HepG2 (cell line): ENCODE measurements at regions not wholly inside any gene's neighbourhood (a gene's known extent, or its start where the extent isn't known, plus 50 kb on each side); places are given as distances from the start of the nearest gene placed in this dataset.

ENCODE experiments used
- ATAC-seq: fragments of 200-7000 bp; cut with Tn5 transposase; 3 replicates; pipeline ENCODE4 v1.9.1; 2020; ENCODE audit warnings: mild to moderate bottlenecking, moderate library complexity
- BruUV-seq: library from RNA; stranded (reverse); fragments of 400-500 nt; replicated peaks from 2 replicates; lab custom pipeline; 2021; lab: Mats Ljungman, UMichigan
- CTCF ChIA-PET: fragments of 300-600 bp; formaldehyde crosslinking; extraction: SDS; loops from one replicate; lab custom pipeline; 2021; ENCODE audit warnings: low total read pairs, inconsistent platforms, low intra/inter-chr PET ratio; lab: Yijun Ruan, JAX
- POLR2A ChIA-PET: fragments of 350-600 bp; sonication (Branson Sonifier 250); formaldehyde crosslinking; loops from one replicate; lab custom pipeline; 2020; ENCODE audit warnings: antibody characterized with exemption, inconsistent platforms; lab: Yijun Ruan, JAX
- DNase-seq: peaks from one replicate; pipeline ENCODE4 v3.0.0-alpha.2; 2015; ENCODE audit warnings: low spot score
- FAIRE-seq: peaks from 3 replicates; lab custom pipeline; 2011; peaks lifted over from hg19 to GRCh38; lab: Jason Lieb, UNC
- H2AFZ ChIP-seq: one replicate; pipeline ENCODE4 v1.6.1; 2011; ENCODE audit warnings: low read length, inconsistent platforms
- H3K27ac ChIP-seq: fragments of 300-600 bp; 3 replicates; pipeline ENCODE4 v1.8.0; 2011; ENCODE audit warnings: mixed run types, mild to moderate bottlenecking, mixed read lengths, low read length, inconsistent platforms; ENCODE audit not compliant: insufficient read depth; ENCODE audit errors: extremely low read length
- H3K27me3 ChIP-seq, 2 experiments: fragments of 200-600 bp in 1 of 2; 2 replicates in 1 of 2; 3 replicates in 1 of 2; pipeline versions ENCODE4 v1.6.0 to v1.8.0; 2011; ENCODE audit warnings: low read length in 2 of 2, mild to moderate bottlenecking in 2 of 2, moderate library complexity in 2 of 2, inconsistent platforms in 1 of 2; ENCODE audit not compliant: insufficient read depth in 2 of 2, control insufficient read depth in 1 of 2
- H3K36me3 ChIP-seq, 2 experiments: fragments of 200-600 bp in 1 of 2; replicated peaks in 1 of 2; 2 replicates in 1 of 2; 3 replicates in 1 of 2; pipeline versions ENCODE4 v1.5.1 to v1.8.0; 2011; ENCODE audit warnings: low read length in 2 of 2, inconsistent platforms in 1 of 2; ENCODE audit not compliant: insufficient read depth in 2 of 2, control insufficient read depth in 1 of 2
- H3K4me1 ChIP-seq: 2 replicates; pipeline ENCODE4 v1.5.1; 2012; ENCODE audit warnings: low read length, inconsistent platforms; ENCODE audit not compliant: insufficient read depth
- H3K4me2 ChIP-seq: 2 replicates; pipeline ENCODE4 v1.6.0; 2011; ENCODE audit warnings: low read depth, low read length, inconsistent platforms
- H3K4me3 ChIP-seq, 3 experiments: fragments of 200-600 bp in 1 of 3; sonication (generic), shearing (Covaris generic) in 1 of 3; replicated peaks in 1 of 3; 2 replicates each; pipeline ENCODE4 v1.5.1; 2011 to 2016; ENCODE audit warnings: low read length in 3 of 3, inconsistent platforms in 2 of 3, low read depth in 2 of 3, mild to moderate bottlenecking in 2 of 3, control low read depth in 1 of 3, mixed read lengths in 1 of 3; ENCODE audit not compliant: insufficient read depth in 1 of 3
- H3K79me2 ChIP-seq: one replicate; pipeline ENCODE4 v1.6.1; 2011; ENCODE audit warnings: low read length, inconsistent platforms; ENCODE audit not compliant: insufficient read depth
- H3K9ac ChIP-seq: 2 replicates; pipeline ENCODE4 v1.6.0; 2011; ENCODE audit warnings: mild to moderate bottlenecking, low read depth, low read length, inconsistent platforms; ENCODE audit not compliant: insufficient read depth
- H3K9me3 ChIP-seq: 2 replicates; pipeline ENCODE4 v1.5.1; 2012; ENCODE audit warnings: mild to moderate bottlenecking, low read length
- H4K20me1 ChIP-seq: 2 replicates; pipeline ENCODE4 v1.6.0; 2011; ENCODE audit warnings: inconsistent platforms, mild to moderate bottlenecking, low read length, moderate library complexity; ENCODE audit not compliant: insufficient read depth
- ATF7 ChIP-seq, 2 experiments: fragments of 450-650 bp in 1 of 2; sonication (generic) in 1 of 2; formaldehyde crosslinking in 1 of 2; IDR thresholded peaks; 2 replicates each; pipeline versions ENCODE4 v1.4.0 to v1.6.1; 2016 to 2020; ENCODE audit warnings: antibody characterized with exemption in 1 of 2, mild to moderate bottlenecking in 1 of 2, missing genetic modification reagents in 1 of 2
- CREB1 ChIP-seq, 2 experiments: fragments of 450-650 bp in 1 of 2; IDR thresholded peaks; 2 replicates each; pipeline ENCODE4 v1.6.1; 2016 to 2017; ENCODE audit warnings: control low read depth in 1 of 2, mild to moderate bottlenecking in 1 of 2, missing compliant biosample characterization in 1 of 2, missing genetic modification characterization in 1 of 2
- PHB2 ChIP-seq: fragments of 450-650 bp; IDR thresholded peaks from 2 replicates; pipeline ENCODE4 v1.6.1; 2018; ENCODE audit not compliant: partially characterized antibody
- TOE1 ChIP-seq: sonication (generic); formaldehyde crosslinking; IDR thresholded peaks from 2 replicates; pipeline ENCODE4 v1.4.0; 2020; ENCODE audit warnings: mild to moderate bottlenecking, missing genetic modification reagents
- ZBTB7B ChIP-seq: sonication (generic); formaldehyde crosslinking; IDR thresholded peaks from 2 replicates; pipeline ENCODE4 v1.4.0; 2020; ENCODE audit warnings: missing genetic modification reagents
- ZC3H4 ChIP-seq: sonication (generic); formaldehyde crosslinking; IDR thresholded peaks from 2 replicates; pipeline ENCODE4 v1.4.0; 2020; ENCODE audit warnings: missing genetic modification reagents, borderline replicate concordance
- ZNF124 ChIP-seq: sonication (generic); formaldehyde crosslinking; IDR thresholded peaks from 2 replicates; pipeline ENCODE4 v1.4.0; 2020; ENCODE audit warnings: missing genetic modification reagents
- ZNF350 ChIP-seq: sonication (generic); formaldehyde crosslinking; IDR thresholded peaks from 2 replicates; pipeline ENCODE4 v1.4.0; 2020; ENCODE audit warnings: mild to moderate bottlenecking, low read depth, missing genetic modification reagents, borderline replicate concordance
- ZNF468 ChIP-seq: sonication (generic); formaldehyde crosslinking; IDR thresholded peaks from 2 replicates; pipeline ENCODE4 v1.8.0; 2022; ENCODE audit warnings: mild to moderate bottlenecking, moderate library complexity, missing genetic modification reagents
- ZNF546 ChIP-seq: sonication (generic); formaldehyde crosslinking; conservative IDR thresholded peaks from 2 replicates; pipeline ENCODE4 v1.8.1; 2023; ENCODE audit warnings: mild to moderate bottlenecking, missing genetic modification reagents
- ZNF780A ChIP-seq: sonication (generic); formaldehyde crosslinking; IDR thresholded peaks from 2 replicates; pipeline ENCODE4 v1.8.0; 2022; ENCODE audit warnings: mild to moderate bottlenecking, missing genetic modification reagents, moderate library complexity
- WGBS: methylation state at CpG from one replicate; pipeline ENCODE4 v1.1.6; 2017; ENCODE audit warnings: low lambda C conversion rate; 5-methylcytosine and 5-hydroxymethylcytosine counted together
- in situ Hi-C: cut with HindIII; loops from 2 replicates; pipeline ENCODE4 v1.10.0; 2017; ENCODE audit warnings: low pct_unique_long_range_greater_than_20kb; ENCODE audit not compliant: extremely low pct_ligation_motif_present
- intact Hi-C: fragments of 100-400 bp; cut with micrococcal nuclease; formaldehyde crosslinking; loops from one replicate; pipeline ENCODE4 v1.10.0; 2022; ENCODE audit not compliant: unreplicated experiment
- TF ChIP-seq, protein P1 (sequence below): sonication (generic); formaldehyde crosslinking; IDR thresholded peaks from 2 replicates; pipeline ENCODE4 v1.4.0; 2020; ENCODE audit warnings: missing genetic modification reagents
- TF ChIP-seq, protein P2 (sequence below): sonication (generic); formaldehyde crosslinking; IDR thresholded peaks from 2 replicates; pipeline ENCODE4 v1.4.0; 2020; ENCODE audit warnings: missing genetic modification reagents

GRCh38 chr7:41096917-41097316 is 606.0 kb downstream of the INHBA start:
- H3K36me3 ChIP-seq, result no peaks in the 10 kb centered on the region
- no peak for DNase-seq
- TF ChIP-seq, protein P1, sequence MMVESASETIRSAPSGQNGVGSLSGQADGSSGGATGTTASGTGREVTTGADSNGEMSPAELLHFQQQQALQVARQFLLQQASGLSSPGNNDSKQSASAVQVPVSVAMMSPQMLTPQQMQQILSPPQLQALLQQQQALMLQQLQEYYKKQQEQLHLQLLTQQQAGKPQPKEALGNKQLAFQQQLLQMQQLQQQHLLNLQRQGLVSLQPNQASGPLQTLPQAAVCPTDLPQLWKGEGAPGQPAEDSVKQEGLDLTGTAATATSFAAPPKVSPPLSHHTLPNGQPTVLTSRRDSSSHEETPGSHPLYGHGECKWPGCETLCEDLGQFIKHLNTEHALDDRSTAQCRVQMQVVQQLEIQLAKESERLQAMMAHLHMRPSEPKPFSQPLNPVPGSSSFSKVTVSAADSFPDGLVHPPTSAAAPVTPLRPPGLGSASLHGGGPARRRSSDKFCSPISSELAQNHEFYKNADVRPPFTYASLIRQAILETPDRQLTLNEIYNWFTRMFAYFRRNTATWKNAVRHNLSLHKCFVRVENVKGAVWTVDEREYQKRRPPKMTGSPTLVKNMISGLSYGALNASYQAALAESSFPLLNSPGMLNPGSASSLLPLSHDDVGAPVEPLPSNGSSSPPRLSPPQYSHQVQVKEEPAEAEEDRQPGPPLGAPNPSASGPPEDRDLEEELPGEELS (CRISPR knock-in tag), result no peak
- peak; percentile 78 for TF ChIP-seq ATF7 (IDR thresholded peaks at IDR 0.05)
- no peak for TF ChIP-seq ATF7 (CRISPR knock-in tag; IDR thresholded peaks at IDR 0.05)
- TF ChIP-seq CREB1 (IDR thresholded peaks at IDR 0.05), result peak; percentile 4; the same call in 1 of the 2 replicates
- no peak for TF ChIP-seq CREB1 (CRISPR knock-in tag; IDR thresholded peaks at IDR 0.05)
- TF ChIP-seq, all 625 proteins: peak for 2
- no peak overlapping the region for H3K4me3 ChIP-seq
- ChIA-PET POLR2A (no interaction called here), CTCF (no interaction called here)
- WGBS, result 1% methylated on average over 4 of the region's 4 CpGs
- H3K27ac ChIP-seq, result no peak overlapping the region
- H3K9me3 ChIP-seq, result no peaks in the 10 kb centered on the region
- intact Hi-C loops, result no loop called here
- no peak overlapping the region for H3K4me2 ChIP-seq
- in situ Hi-C loops, result no loop called here
- no TSS peak for BruUV-seq
- FAIRE-seq (no peak), ATAC-seq (no peak)
- H4K20me1 ChIP-seq, result no peaks in the 10 kb centered on the region
- no peaks in the 10 kb centered on the region for H3K27me3 ChIP-seq
- H3K4me1 ChIP-seq, result no peaks in the 10 kb centered on the region
- H2AFZ ChIP-seq, result no peak overlapping the region
- H3K9ac ChIP-seq, result no peak overlapping the region
- H3K79me2 ChIP-seq, result no peaks in the 10 kb centered on the region

DNA sequence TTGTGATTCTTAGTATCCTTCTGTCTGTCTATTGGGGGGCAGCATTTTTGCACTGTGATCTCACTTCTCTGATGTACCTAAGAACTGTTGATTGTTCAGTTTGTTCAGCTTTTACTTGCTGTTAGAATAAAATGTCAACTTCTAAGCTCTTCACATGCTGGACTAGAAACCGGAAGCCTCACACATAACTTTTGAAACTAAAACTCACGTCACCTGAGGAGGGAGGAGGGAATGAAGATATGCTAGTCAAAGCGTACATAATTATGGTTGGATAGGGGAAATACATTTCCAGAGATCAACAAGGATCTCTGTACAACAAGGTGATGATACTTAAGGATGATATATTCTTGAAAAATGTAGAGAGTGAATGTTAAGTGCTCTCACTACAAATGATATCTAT is 609.7 kb downstream of the INHBA start:
- Histone ChIP-seq H3K9me3 (peaks cover 7% of the 10 kb centered on the region; the same call in 1 of the 2 replicates), H3K27ac (no peak overlapping the region), H3K4me3 (no peak overlapping the region), H2AFZ (no peak overlapping the region), H3K4me2 (no peak overlapping the region), H3K9ac (no peak overlapping the region), H3K27me3 (no peaks in the 10 kb centered on the region), H3K36me3 (no peaks in the 10 kb centered on the region), H3K4me1 (no peaks in the 10 kb centered on the region), H3K79me2 (no peaks in the 10 kb centered on the region), H4K20me1 (no peaks in the 10 kb centered on the region)
- DNase-seq, result no peak
- intact Hi-C loops (no loop called here), in situ Hi-C loops (no loop called here)
- no TSS peak for BruUV-seq
- no peak for ATAC-seq
- ChIA-PET CTCF (no interaction called here), POLR2A (no interaction called here)
- WGBS, result 13% methylated on average over 3 of the region's 3 CpGs
- no peak for FAIRE-seq
- TF ChIP-seq TOE1 (CRISPR knock-in tag) (no peak), PHB2 (no peak), ZC3H4 (CRISPR knock-in tag) (no peak), ZNF780A (no peak), ZNF468 (CRISPR knock-in tag) (no peak), ZNF124 (CRISPR knock-in tag) (no peak), ZBTB7B (CRISPR knock-in tag) (no peak), ZNF546 (no peak), ZNF350 (no peak)
- TF ChIP-seq, protein P2, sequence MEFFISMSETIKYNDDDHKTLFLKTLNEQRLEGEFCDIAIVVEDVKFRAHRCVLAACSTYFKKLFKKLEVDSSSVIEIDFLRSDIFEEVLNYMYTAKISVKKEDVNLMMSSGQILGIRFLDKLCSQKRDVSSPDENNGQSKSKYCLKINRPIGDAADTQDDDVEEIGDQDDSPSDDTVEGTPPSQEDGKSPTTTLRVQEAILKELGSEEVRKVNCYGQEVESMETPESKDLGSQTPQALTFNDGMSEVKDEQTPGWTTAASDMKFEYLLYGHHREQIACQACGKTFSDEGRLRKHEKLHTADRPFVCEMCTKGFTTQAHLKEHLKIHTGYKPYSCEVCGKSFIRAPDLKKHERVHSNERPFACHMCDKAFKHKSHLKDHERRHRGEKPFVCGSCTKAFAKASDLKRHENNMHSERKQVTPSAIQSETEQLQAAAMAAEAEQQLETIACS (CRISPR knock-in tag), result no peak
